ENCODE measurements at regions not wholly inside any gene's neighbourhood (a gene's known extent, or its start where the extent isn't known, plus 50 kb on each side); places are given as distances from the start of the nearest gene placed in this dataset.

GRCh38 chr18:65221736-65222135 is 529.1 kb upstream of the CDH7 start:
- Histone ChIP-seq H3K27ac (replicated peaks) (no peak overlapping the region), H3K4me3 (replicated peaks; ENCODE audit: insufficient read depth, low read length) (no peak overlapping the region), H3K27me3 (ENCODE audit: insufficient read depth, poor library complexity, severe bottlenecking) (no peaks in the 10 kb centered on the region)
- TF ChIP-seq REST (IDR thresholded peaks at IDR 0.05; ENCODE audit: insufficient replicate concordance, low read depth), result no peak
- TF ChIP-seq GABPA (IDR thresholded peaks at IDR 0.05; ENCODE audit: low read depth), result no peak
- no peak for TF ChIP-seq SPI1 (IDR thresholded peaks at IDR 0.05; ENCODE audit: borderline replicate concordance, low read depth)
- TF ChIP-seq CTCF (IDR thresholded peaks at IDR 0.05; ENCODE audit: insufficient read depth, low read length), result no peak
- no peak for TF ChIP-seq POLR2AphosphoS5 (IDR thresholded peaks at IDR 0.05; ENCODE audit: low read depth)
- no peak for DNase-seq (ENCODE audit: low read depth in 1 of 2, low spot score in 1 of 2)

GRCh38 chr18:65221115-65221514 is 529.7 kb upstream of the CDH7 start:
- DNase-seq (ENCODE audit: low read depth in 1 of 2, low spot score in 1 of 2), result no peak
- Histone ChIP-seq H3K27me3 (ENCODE audit: insufficient read depth, poor library complexity, severe bottlenecking) (no peaks in the 10 kb centered on the region), H3K27ac (replicated peaks) (no peak overlapping the region), H3K4me3 (replicated peaks; ENCODE audit: insufficient read depth, low read length) (no peak overlapping the region)
- TF ChIP-seq CTCF (IDR thresholded peaks at IDR 0.05; ENCODE audit: insufficient read depth, low read length) (no peak), GABPA (IDR thresholded peaks at IDR 0.05; ENCODE audit: low read depth) (no peak)

GRCh38 chr18:65215865-65216466 is 534.8 kb upstream of the CDH7 start:
- DNase-seq (ENCODE audit: low read depth in 1 of 2, low spot score in 1 of 2), result no peak

More at GRCh38 chr18:65215865-65216466, 534.8 kb upstream of the CDH7 start:
- H3K4me3 ChIP-seq (replicated peaks; ENCODE audit: insufficient read depth, low read length), result no peak overlapping the region
- TF ChIP-seq GABPA (IDR thresholded peaks at IDR 0.05; ENCODE audit: low read depth) (no peak), SPI1 (IDR thresholded peaks at IDR 0.05; ENCODE audit: borderline replicate concordance, low read depth) (no peak), POLR2AphosphoS5 (IDR thresholded peaks at IDR 0.05; ENCODE audit: low read depth) (no peak), REST (IDR thresholded peaks at IDR 0.05; ENCODE audit: insufficient replicate concordance, low read depth) (no peak), CTCF (IDR thresholded peaks at IDR 0.05; ENCODE audit: insufficient read depth, low read length) (no peak)
- no peaks in the 10 kb centered on the region for H3K27me3 ChIP-seq (ENCODE audit: insufficient read depth, poor library complexity, severe bottlenecking)
- no peak overlapping the region for H3K27ac ChIP-seq (replicated peaks)
